ENCODE measurements at regions not wholly inside any gene's neighbourhood (a gene's known extent, or its start where the extent isn't known, plus 50 kb on each side); places are given as distances from the start of the nearest gene placed in this dataset.

DNA sequence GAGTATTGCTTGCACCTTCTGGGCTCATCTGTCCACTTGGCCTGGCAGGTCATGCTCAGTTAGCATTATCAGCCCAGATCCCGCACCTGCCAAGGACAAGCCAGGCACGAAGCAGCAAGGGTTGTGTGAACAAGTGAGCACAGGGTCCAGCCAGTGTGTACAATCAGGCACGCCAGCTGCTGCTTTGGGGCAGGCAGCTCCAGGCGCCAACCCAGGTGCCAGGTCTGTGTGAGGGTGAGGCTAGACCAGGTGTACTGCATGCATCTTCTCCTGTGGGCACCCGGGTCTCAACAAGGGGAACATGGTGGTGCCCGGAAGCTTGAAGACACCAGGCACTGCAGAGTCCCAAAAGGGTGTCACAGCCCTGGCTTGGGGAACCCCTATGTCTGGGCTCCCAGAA, 1446.8 kb downstream of the PCDH9 start:
- TF ChIP-seq, protein P1, sequence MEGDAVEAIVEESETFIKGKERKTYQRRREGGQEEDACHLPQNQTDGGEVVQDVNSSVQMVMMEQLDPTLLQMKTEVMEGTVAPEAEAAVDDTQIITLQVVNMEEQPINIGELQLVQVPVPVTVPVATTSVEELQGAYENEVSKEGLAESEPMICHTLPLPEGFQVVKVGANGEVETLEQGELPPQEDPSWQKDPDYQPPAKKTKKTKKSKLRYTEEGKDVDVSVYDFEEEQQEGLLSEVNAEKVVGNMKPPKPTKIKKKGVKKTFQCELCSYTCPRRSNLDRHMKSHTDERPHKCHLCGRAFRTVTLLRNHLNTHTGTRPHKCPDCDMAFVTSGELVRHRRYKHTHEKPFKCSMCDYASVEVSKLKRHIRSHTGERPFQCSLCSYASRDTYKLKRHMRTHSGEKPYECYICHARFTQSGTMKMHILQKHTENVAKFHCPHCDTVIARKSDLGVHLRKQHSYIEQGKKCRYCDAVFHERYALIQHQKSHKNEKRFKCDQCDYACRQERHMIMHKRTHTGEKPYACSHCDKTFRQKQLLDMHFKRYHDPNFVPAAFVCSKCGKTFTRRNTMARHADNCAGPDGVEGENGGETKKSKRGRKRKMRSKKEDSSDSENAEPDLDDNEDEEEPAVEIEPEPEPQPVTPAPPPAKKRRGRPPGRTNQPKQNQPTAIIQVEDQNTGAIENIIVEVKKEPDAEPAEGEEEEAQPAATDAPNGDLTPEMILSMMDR (IDR thresholded peaks at IDR 0.05 in 4 of 5, conservative IDR thresholded peaks at IDR 0.05 in 1 of 5): no peak
- no peak for TF ChIP-seq POLR2A (IDR thresholded peaks at IDR 0.05)

All from gastrocnemius medialis (tissue), 4 donors.